GM23338 (cell line): ENCODE measurements at regions not wholly inside any gene's neighbourhood (a gene's known extent, or its start where the extent isn't known, plus 50 kb on each side); places are given as distances from the start of the nearest gene placed in this dataset.

Experiments used
- ATAC-seq: fragments of 200-7000 bp; cut with Tn5 transposase; 3 replicates; pipeline ENCODE4 v1.9.1; 2020
- DNase-seq: peaks from one replicate; pipeline ENCODE4 v3.0.0-alpha.2; 2015; ENCODE audit warnings: low spot score
- H2AFZ ChIP-seq: fragments of 200-600 bp; sonication (generic); 2 replicates; pipeline ENCODE4 v1.8.0; 2016; ENCODE audit warnings: antibody characterized with exemption, mild to moderate bottlenecking, moderate library complexity
- H3F3A ChIP-seq: fragments of 200-600 bp; sonication (generic); replicated peaks from 2 replicates; pipeline ENCODE4 v1.8.0; 2017; ENCODE audit warnings: antibody characterized with exemption, mixed run types, low read depth
- H3K27ac ChIP-seq: fragments of 200-600 bp; sonication (generic); 2 replicates; pipeline ENCODE4 v1.6.1; 2016; ENCODE audit warnings: low read depth
- H3K27me3 ChIP-seq: fragments of 200-600 bp; sonication (generic); 2 replicates; pipeline ENCODE4 v1.8.0; 2016; ENCODE audit warnings: mild to moderate bottlenecking, mixed run types, moderate library complexity; ENCODE audit not compliant: insufficient read depth
- H3K36me3 ChIP-seq: fragments of 200-600 bp; sonication (generic); 2 replicates; pipeline ENCODE4 v1.8.0; 2016; ENCODE audit warnings: mild to moderate bottlenecking; ENCODE audit not compliant: insufficient read depth
- H3K4me1 ChIP-seq: fragments of 200-600 bp; sonication (generic); 2 replicates; pipeline ENCODE4 v1.8.0; 2016; ENCODE audit warnings: mild to moderate bottlenecking, moderate library complexity; ENCODE audit not compliant: insufficient read depth
- H3K4me2 ChIP-seq: fragments of 200-600 bp; sonication (generic); 2 replicates; pipeline ENCODE4 v1.7.1; 2017; ENCODE audit warnings: mixed run types
- H3K4me3 ChIP-seq: fragments of 200-600 bp; sonication (generic); 2 replicates; pipeline ENCODE4 v1.6.1; 2016; ENCODE audit warnings: mixed run types
- H3K79me2 ChIP-seq: fragments of 200-600 bp; sonication (generic); replicated peaks from 2 replicates; pipeline ENCODE4 v1.8.0; 2017; ENCODE audit warnings: mild to moderate bottlenecking; ENCODE audit not compliant: insufficient read depth
- H3K9me2 ChIP-seq: fragments of 200-600 bp; sonication (generic); 2 replicates; pipeline ENCODE4 v1.8.0; 2017; ENCODE audit not compliant: insufficient read depth
- H4K20me1 ChIP-seq: fragments of 200-600 bp; sonication (generic); replicated peaks from 2 replicates; pipeline ENCODE4 v1.8.0; 2017; ENCODE audit warnings: mild to moderate bottlenecking; ENCODE audit not compliant: insufficient read depth
- H3K27ac Mint-ChIP-seq: 2 replicates; pipeline ENCODE4 v1.8.0; 2020; ENCODE audit warnings: inconsistent platforms, mild to moderate bottlenecking, moderate library complexity, mixed read lengths
- H3K27me3 Mint-ChIP-seq: 3 replicates; pipeline ENCODE4 v1.8.0; 2022; ENCODE audit warnings: low read depth, mild to moderate bottlenecking, moderate library complexity, mixed read lengths, inconsistent platforms; ENCODE audit not compliant: insufficient read depth, poor library complexity
- H3K36me3 Mint-ChIP-seq: 3 replicates; pipeline ENCODE4 v1.8.0; 2021; ENCODE audit warnings: low read depth, mild to moderate bottlenecking, inconsistent platforms, moderate library complexity, mixed read lengths
- H3K4me1 Mint-ChIP-seq: 3 replicates; pipeline ENCODE4 v1.8.0; 2020; ENCODE audit warnings: mild to moderate bottlenecking, inconsistent platforms, mixed read lengths
- H3K4me3 Mint-ChIP-seq: 3 replicates; pipeline ENCODE4 v1.8.0; 2021; ENCODE audit warnings: moderate library complexity, mild to moderate bottlenecking, inconsistent platforms, mixed read lengths
- H3K9me3 Mint-ChIP-seq: 3 replicates; pipeline ENCODE4 v1.8.0; 2020; ENCODE audit warnings: moderate library complexity, mild to moderate bottlenecking, inconsistent platforms, mixed read lengths
- CREB1 ChIP-seq: fragments of 250-450 bp; sonication (Bioruptor Pico); IDR thresholded peaks from 2 replicates; pipeline ENCODE4 v1.5.0; 2020; ENCODE audit warnings: low read depth, mild to moderate bottlenecking, moderate library complexity
- EZH2 ChIP-seq: fragments of 200-600 bp; sonication (generic); IDR thresholded peaks from one replicate; pipeline ENCODE4 v1.8.0; 2017; ENCODE audit warnings: antibody characterized with exemption, mild to moderate bottlenecking, low read depth; ENCODE audit not compliant: unreplicated experiment
- EZH2phosphoT487 ChIP-seq: fragments of 200-600 bp; sonication (generic); IDR thresholded peaks from one replicate; pipeline ENCODE4 v1.8.1; 2018; ENCODE audit warnings: antibody characterized with exemption; ENCODE audit not compliant: unreplicated experiment
- JUNB ChIP-seq: IDR thresholded peaks from one replicate; pipeline ENCODE4 v1.6.1; 2016; ENCODE audit warnings: antibody characterized with exemption; ENCODE audit not compliant: unreplicated experiment
- STAT1 ChIP-seq: IDR thresholded peaks from one replicate; pipeline ENCODE4 v1.6.1; 2016; ENCODE audit warnings: antibody characterized with exemption; ENCODE audit not compliant: unreplicated experiment
- ZNF462 ChIP-seq: fragments of 250-450 bp; sonication (Bioruptor Pico); IDR thresholded peaks from 2 replicates; pipeline ENCODE4 v1.5.0; 2020; ENCODE audit warnings: mild to moderate bottlenecking, moderate library complexity

- TF ChIP-seq ZNF462 (CRISPR knock-in tag) (no peak), CREB1 (CRISPR knock-in tag) (no peak), EZH2phosphoT487 (no peak)
These were observed 198.0 kb downstream of the CAAP1 start (continued) for GRCh38 chr9:26694381-26695297.

GRCh38 chr9:26689041-26689440 lies 203.6 kb downstream of the CAAP1 start:
- Mint-ChIP-seq H3K27me3 (no peaks in the 10 kb centered on the region), H3K9me3 (no peaks in the 10 kb centered on the region), H3K4me1 (no peaks in the 10 kb centered on the region), H3K36me3 (no peaks in the 10 kb centered on the region), H3K27ac (no peak overlapping the region), H3K4me3 (no peak overlapping the region)
- no peaks in the 10 kb centered on the region for H3K79me2 ChIP-seq
- no peaks in the 10 kb centered on the region for H4K20me1 ChIP-seq
- H3K27ac ChIP-seq = no peak overlapping the region
- no peak overlapping the region for H3K4me2 ChIP-seq
- DNase-seq = no peak
- no peaks in the 10 kb centered on the region for H3F3A ChIP-seq
- no peak overlapping the region for H2AFZ ChIP-seq
- no peaks in the 10 kb centered on the region for H3K27me3 ChIP-seq
- H3K4me3 ChIP-seq = no peak overlapping the region
- H3K36me3 ChIP-seq = no peaks in the 10 kb centered on the region
- no peaks in the 10 kb centered on the region for H3K4me1 ChIP-seq
- no peaks in the 10 kb centered on the region for H3K9me2 ChIP-seq
- ATAC-seq = no peak
- TF ChIP-seq JUNB (no peak), STAT1 (no peak), EZH2 (no peak), ZNF462 (CRISPR knock-in tag) (no peak)
